ENCODE measurements at regions not wholly inside any gene's neighbourhood (a gene's known extent, or its start where the extent isn't known, plus 50 kb on each side); places are given as distances from the start of the nearest gene placed in this dataset.

DNA sequence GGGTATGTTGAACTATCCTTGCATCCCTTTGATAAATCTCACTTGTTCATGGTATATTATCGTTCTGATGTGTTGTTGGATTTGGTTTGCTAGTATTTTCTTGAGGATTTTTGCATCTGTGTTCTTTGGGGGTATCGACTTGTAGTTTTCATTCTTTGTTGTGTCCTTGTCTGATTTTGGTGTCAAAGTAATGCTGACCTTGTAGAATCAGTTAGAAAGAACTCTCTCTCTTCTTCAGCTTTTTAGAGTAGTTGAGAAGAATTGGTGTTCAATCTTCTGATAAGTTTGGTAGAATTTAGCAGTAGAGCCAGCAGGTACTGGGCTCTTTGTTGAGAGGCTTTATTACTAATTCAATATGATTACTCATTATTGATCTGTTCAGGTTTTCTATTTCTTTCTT lies 707.2 kb upstream of the LRFN5 start:
- WGBS, 2 experiments (ENCODE audit: insufficient coverage in 1 of 2, insufficient read length in 1 of 2), result 86% methylated on average over 2 of the region's 2 CpGs; no CpG with 5 or more reads in 1 of the 2 experiments
- Mint-ChIP-seq H3K4me1 (no peaks in the 10 kb centered on the region), H3K4me3 (no peak overlapping the region), H3K27me3 (ENCODE audit: insufficient read depth) (no peaks in the 10 kb centered on the region), H3K9me3 (peaks cover 5% of the 10 kb centered on the region), H3K27ac (no peak overlapping the region), H3K36me3 (ENCODE audit: low read depth) (no peaks in the 10 kb centered on the region)
- Histone ChIP-seq H3K4me3 (ENCODE audit: low read length) (no peak overlapping the region), H3K9ac (ENCODE audit: extremely low read depth, low read length, poor library complexity, severe bottlenecking) (no peak overlapping the region), H3K27me3 (ENCODE audit: control insufficient read depth, insufficient read depth, low read length, poor library complexity, severe bottlenecking) (no peaks in the 10 kb centered on the region), H3K9me3 (ENCODE audit: control insufficient read depth, low read length) (no peaks in the 10 kb centered on the region), H3K27ac (ENCODE audit: low read depth, low read length) (no peak overlapping the region), H3K36me3 (ENCODE audit: control insufficient read depth, insufficient read depth, low read length) (no peaks in the 10 kb centered on the region), H3K4me1 (ENCODE audit: control insufficient read depth, insufficient read depth, low read length) (peaks cover 2% of the 10 kb centered on the region)
- TF ChIP-seq CTCF (conservative IDR thresholded peaks at IDR 0.05), result no peak
- DNase-seq, result no peak

DNA sequence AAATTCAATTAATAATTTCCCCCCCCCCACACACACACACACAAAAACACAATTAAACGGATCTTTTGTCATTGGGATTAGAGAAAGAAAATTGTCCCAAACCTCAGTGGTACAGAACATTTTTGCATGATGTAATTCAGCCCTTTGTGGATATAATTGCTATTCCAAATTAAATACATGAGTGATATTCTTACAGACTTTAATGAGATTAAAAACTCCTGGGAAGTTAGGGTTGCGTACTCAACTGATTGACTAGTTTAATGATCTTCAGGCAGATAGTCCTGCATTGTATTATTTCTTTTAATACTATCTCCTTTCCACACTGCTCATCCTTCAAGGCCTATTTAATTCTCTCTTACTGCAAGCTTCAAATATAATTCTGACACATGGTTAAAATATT lies 711.8 kb upstream of the LRFN5 start:
- H3K4me3 ChIP-seq (ENCODE audit: low read length), result no peak overlapping the region
- Mint-ChIP-seq H3K4me3 (no peak overlapping the region), H3K9me3 (peaks cover 5% of the 10 kb centered on the region), H3K36me3 (ENCODE audit: low read depth) (no peaks in the 10 kb centered on the region), H3K27ac (no peak overlapping the region), H3K4me1 (no peaks in the 10 kb centered on the region), H3K27me3 (ENCODE audit: insufficient read depth) (no peaks in the 10 kb centered on the region)
- H3K9me3 ChIP-seq (ENCODE audit: control insufficient read depth, low read length), result no peaks in the 10 kb centered on the region
- H3K9ac ChIP-seq (ENCODE audit: extremely low read depth, low read length, poor library complexity, severe bottlenecking), result no peak overlapping the region
- WGBS, 2 experiments (ENCODE audit: insufficient coverage in 1 of 2, insufficient read length in 1 of 2), result 88% methylated on average over 1 of the region's 2 CpGs; no CpG with 5 or more reads in 1 of the 2 experiments
- no peaks in the 10 kb centered on the region for H3K27me3 ChIP-seq (ENCODE audit: control insufficient read depth, insufficient read depth, low read length, poor library complexity, severe bottlenecking)
- TF ChIP-seq CTCF (conservative IDR thresholded peaks at IDR 0.05), result no peak
- H3K27ac ChIP-seq (ENCODE audit: low read depth, low read length), result no peak overlapping the region
- peaks cover 2% of the 10 kb centered on the region for H3K4me1 ChIP-seq (ENCODE audit: control insufficient read depth, insufficient read depth, low read length)
- DNase-seq, result no peak
- no peaks in the 10 kb centered on the region for H3K36me3 ChIP-seq (ENCODE audit: control insufficient read depth, insufficient read depth, low read length)

DNA sequence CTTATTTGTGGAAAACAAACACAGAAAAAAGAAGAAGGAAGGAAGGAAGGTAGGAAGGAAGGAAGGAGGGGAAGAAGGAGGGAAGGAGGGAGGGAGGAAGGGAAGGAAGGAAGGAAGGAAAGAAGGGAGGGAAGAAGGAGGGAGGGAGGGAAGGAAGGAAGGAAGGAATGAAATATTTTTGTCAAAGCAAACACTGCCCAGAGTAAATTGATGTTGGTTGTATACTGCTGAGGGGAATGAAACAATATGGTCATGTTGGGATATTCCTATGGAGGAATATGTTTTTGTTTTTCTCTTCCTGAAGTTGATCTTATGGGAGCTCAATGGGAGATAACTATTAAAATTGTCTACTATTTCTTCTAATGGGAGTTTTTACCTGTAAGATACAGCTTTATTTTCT lies 717.5 kb upstream of the LRFN5 start:
- H3K9me3 ChIP-seq (ENCODE audit: control insufficient read depth, low read length), result no peaks in the 10 kb centered on the region
- TF ChIP-seq CTCF (conservative IDR thresholded peaks at IDR 0.05), result no peak
- Mint-ChIP-seq H3K4me1 (no peaks in the 10 kb centered on the region), H3K9me3 (no peaks in the 10 kb centered on the region), H3K27ac (no peak overlapping the region), H3K36me3 (ENCODE audit: low read depth) (no peaks in the 10 kb centered on the region), H3K4me3 (no peak overlapping the region), H3K27me3 (ENCODE audit: insufficient read depth) (no peaks in the 10 kb centered on the region)
- no peaks in the 10 kb centered on the region for H3K27me3 ChIP-seq (ENCODE audit: control insufficient read depth, insufficient read depth, low read length, poor library complexity, severe bottlenecking)
- DNase-seq, result no peak
- no peaks in the 10 kb centered on the region for H3K4me1 ChIP-seq (ENCODE audit: control insufficient read depth, insufficient read depth, low read length)
- H3K36me3 ChIP-seq (ENCODE audit: control insufficient read depth, insufficient read depth, low read length), result no peaks in the 10 kb centered on the region
- H3K27ac ChIP-seq (ENCODE audit: low read depth, low read length), result no peak overlapping the region
- H3K9ac ChIP-seq (ENCODE audit: extremely low read depth, low read length, poor library complexity, severe bottlenecking), result no peak overlapping the region
- no peak overlapping the region for H3K4me3 ChIP-seq (ENCODE audit: low read length)
